ENCODE measurements at regions not wholly inside any gene's neighbourhood (a gene's known extent, or its start where the extent isn't known, plus 50 kb on each side); places are given as distances from the start of the nearest gene placed in this dataset.

GRCh38 chr18:24770311-24771024 lies 310.0 kb downstream of the HRH4 start:
- DNase-seq = no peak
- H3K27me3 ChIP-seq = no peaks in the 10 kb centered on the region
- intact Hi-C loops (cut with DNase I; ENCODE audit: low total_unique reads) = no loop called here
- no peak for TF ChIP-seq CTCF (IDR thresholded peaks at IDR 0.05)
- no peak for TF ChIP-seq POLR2A (IDR thresholded peaks at IDR 0.05)
- WGBS, 2 donors = 90 to 95% methylated on average over 3 of the region's 3 CpGs
- H3K36me3 ChIP-seq (ENCODE audit: low read depth, missing control alignments) = no peaks in the 10 kb centered on the region
- H3K27ac ChIP-seq = no peak overlapping the region
- H3K4me3 ChIP-seq = no peak overlapping the region
- no peaks in the 10 kb centered on the region for H3K4me1 ChIP-seq
- H3K9me3 ChIP-seq = no peaks in the 10 kb centered on the region

GRCh38 chr18:24771300-24771699 lies 310.9 kb downstream of the HRH4 start:
- H3K4me3 ChIP-seq = no peak overlapping the region
- H3K27me3 ChIP-seq = no peaks in the 10 kb centered on the region
- H3K4me1 ChIP-seq = no peaks in the 10 kb centered on the region
- no peak for DNase-seq
- H3K27ac ChIP-seq = no peak overlapping the region
- no peaks in the 10 kb centered on the region for H3K36me3 ChIP-seq (ENCODE audit: low read depth, missing control alignments)
- H3K9me3 ChIP-seq = no peaks in the 10 kb centered on the region
- TF ChIP-seq CTCF (IDR thresholded peaks at IDR 0.05) (no peak), POLR2A (IDR thresholded peaks at IDR 0.05) (no peak)
- intact Hi-C loops (cut with DNase I; ENCODE audit: low total_unique reads) = no loop called here

GRCh38 chr18:24773101-24773500 lies 312.7 kb downstream of the HRH4 start:
- Histone ChIP-seq H3K36me3 (ENCODE audit: low read depth, missing control alignments) (no peaks in the 10 kb centered on the region), H3K27ac (no peak overlapping the region), H3K4me1 (no peaks in the 10 kb centered on the region), H3K27me3 (no peaks in the 10 kb centered on the region), H3K4me3 (no peak overlapping the region), H3K9me3 (no peaks in the 10 kb centered on the region)
- DNase-seq = no peak
- intact Hi-C loops (cut with DNase I; ENCODE audit: low total_unique reads) = no loop called here
- TF ChIP-seq CTCF (IDR thresholded peaks at IDR 0.05) (no peak), POLR2A (IDR thresholded peaks at IDR 0.05) (no peak)
- 90 to 98% methylated on average over 2 of the region's 2 CpGs for WGBS, 2 donors

GRCh38 chr18:24776019-24776418 lies 315.6 kb downstream of the HRH4 start:
- no peaks in the 10 kb centered on the region for H3K36me3 ChIP-seq (ENCODE audit: low read depth, missing control alignments)
- intact Hi-C loops (cut with DNase I; ENCODE audit: low total_unique reads) = no loop called here
- no peaks in the 10 kb centered on the region for H3K4me1 ChIP-seq
- no peaks in the 10 kb centered on the region for H3K9me3 ChIP-seq
- no peak for TF ChIP-seq POLR2A (IDR thresholded peaks at IDR 0.05)
- no peaks in the 10 kb centered on the region for H3K27me3 ChIP-seq
- DNase-seq = no peak
- no peak overlapping the region for H3K27ac ChIP-seq
- no peak overlapping the region for H3K4me3 ChIP-seq

GRCh38 chr18:24778810-24779418 lies 318.5 kb downstream of the HRH4 start:
- Histone ChIP-seq H3K36me3 (ENCODE audit: low read depth, missing control alignments) (no peaks in the 10 kb centered on the region), H3K9me3 (no peaks in the 10 kb centered on the region), H3K4me3 (no peak overlapping the region), H3K27ac (no peak overlapping the region), H3K27me3 (no peaks in the 10 kb centered on the region), H3K4me1 (no peaks in the 10 kb centered on the region)
- DNase-seq = no peak
- 50 to 70% methylated on average over 6 of the region's 6 CpGs for WGBS, 2 donors
- TF ChIP-seq CTCF (IDR thresholded peaks at IDR 0.05) (no peak), POLR2A (IDR thresholded peaks at IDR 0.05) (no peak)
- intact Hi-C loops (cut with DNase I; ENCODE audit: low total_unique reads) = no loop called here

Data from testis (tissue), 2 donors.